HG02798 (cell line): ENCODE measurements at regions not wholly inside any gene's neighbourhood (a gene's known extent, or its start where the extent isn't known, plus 50 kb on each side); places are given as distances from the start of the nearest gene placed in this dataset.
"Not testable (repeated sequence)": the region's sequence is repeated elsewhere in the genome, so short reads cannot be mapped to it uniquely, and the experiment has no call there.

ENCODE experiments used
- ATAC-seq: cut with Tn5 transposase; IDR thresholded peaks from one replicate; pipeline ENCODE4 v1.9.1; 2021; ENCODE audit warnings: mild to moderate bottlenecking; ENCODE audit not compliant: unreplicated experiment, poor library complexity

DNA sequence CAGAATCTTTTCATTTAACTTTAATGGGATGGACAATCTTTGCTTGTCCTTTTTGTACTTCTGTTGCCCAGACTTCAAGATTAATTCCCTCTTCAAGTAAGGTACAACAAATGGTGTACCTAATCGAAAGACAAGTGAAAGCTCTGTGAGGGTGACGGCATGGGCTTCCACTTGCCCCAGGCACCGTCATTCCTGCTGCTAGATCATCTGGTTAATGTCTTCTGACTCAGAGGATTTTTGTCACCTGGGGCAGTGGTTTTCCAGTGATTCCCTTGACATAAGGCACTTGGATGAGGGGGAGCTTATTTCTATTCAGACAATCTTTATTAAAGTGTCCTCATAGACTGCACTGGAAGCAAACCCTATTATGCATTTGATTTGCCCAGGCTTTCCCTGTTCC is 977.0 kb upstream of the AMELY start:
- no peak for ATAC-seq

DNA sequence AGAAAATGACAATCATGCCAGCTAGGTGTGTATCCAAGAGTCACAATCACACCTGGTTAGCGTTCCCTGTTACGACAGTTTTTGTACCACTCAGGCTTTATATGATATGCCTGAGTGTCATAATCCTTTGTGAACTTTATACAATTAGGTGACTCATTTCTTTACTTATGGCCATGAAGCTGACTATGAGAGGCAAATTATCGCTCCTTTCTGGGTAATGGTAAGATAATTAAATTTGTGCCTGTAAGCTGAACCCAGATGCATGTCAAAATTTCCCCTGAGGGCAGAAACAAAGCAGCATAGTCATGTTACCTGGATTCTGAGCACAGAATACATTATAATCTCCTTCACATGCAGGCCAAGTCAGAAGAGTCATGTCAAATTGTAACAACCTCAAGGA is 970.1 kb upstream of the AMELY start:
- ATAC-seq, result no peak

DNA sequence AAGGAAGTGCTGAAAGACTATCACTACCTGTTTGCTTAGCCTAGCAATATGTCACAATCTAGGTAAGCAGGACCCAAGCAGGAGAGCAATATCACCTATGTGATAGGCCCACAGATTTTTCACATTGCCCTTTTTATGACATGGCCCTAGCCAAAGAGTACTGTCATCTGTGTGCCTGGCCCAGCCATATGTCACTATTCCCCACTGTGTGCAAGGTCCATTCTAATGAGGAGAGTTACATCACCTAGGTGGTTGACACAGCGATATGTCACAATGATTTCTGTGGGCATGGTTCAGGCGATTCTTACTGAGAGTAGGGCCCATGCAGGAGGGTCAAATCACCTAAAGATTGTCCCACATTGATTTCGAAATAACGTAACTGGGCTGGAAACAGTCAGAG is 967.7 kb upstream of the AMELY start:
- ATAC-seq, result no peak

DNA sequence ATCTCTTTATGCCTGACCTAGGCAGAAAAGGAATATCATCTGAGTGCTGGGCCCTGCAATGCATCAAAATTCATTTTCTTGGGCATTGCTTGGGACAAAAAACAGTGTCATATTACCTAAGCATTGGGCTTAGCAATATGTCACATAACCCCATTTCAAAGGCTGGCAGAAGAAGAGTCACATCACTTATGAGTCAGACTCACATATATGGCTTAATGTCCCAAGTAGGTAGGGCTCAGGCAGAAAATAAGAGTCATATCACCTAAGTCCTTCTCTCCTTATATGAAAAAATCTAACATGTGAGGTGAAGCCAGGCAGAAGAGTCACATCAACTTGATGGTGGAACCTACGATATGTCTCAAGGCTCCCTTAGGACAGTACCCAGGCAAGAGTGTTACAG is 967.2 kb upstream of the AMELY start:
- no peak for ATAC-seq

DNA sequence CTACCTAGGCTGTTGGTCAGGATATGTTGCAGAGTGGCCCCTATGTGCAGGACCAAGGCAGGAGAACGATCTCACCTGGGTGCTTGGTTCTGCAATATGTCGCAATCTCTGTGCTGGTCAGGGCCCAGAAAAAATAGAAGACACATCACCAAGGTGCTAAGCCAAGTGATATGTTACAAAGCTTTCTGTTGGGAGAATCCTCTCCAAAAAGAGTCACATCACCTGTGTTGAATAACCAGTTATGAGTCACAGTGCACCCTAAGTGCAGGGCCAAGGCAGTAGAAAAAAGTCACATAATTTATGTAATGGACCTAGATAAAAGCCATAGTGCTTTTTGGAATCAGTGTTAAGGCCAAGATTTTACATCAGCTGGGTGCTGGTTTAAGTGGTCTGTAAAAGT is 965.9 kb upstream of the AMELY start:
- ATAC-seq, result no peak

DNA sequence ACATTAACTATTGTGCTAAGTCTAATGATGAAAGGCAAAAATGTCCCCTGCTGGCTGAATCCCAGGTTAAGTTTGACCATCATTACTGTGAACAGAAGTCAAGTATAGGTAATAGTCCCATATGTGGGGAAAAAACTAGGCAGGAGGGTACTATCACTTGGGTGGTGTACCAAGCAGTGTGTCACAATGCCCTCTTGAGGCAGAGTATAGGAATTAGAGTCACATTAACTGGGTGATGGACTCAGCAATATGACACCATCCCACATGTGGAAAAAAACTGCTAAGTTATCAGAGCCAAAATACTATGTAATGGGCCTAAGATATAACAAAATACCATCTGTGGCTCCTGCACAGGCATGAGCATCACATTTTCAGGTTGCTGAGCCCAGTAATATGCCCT is 962.5 kb upstream of the AMELY start:
- no peak for ATAC-seq

DNA sequence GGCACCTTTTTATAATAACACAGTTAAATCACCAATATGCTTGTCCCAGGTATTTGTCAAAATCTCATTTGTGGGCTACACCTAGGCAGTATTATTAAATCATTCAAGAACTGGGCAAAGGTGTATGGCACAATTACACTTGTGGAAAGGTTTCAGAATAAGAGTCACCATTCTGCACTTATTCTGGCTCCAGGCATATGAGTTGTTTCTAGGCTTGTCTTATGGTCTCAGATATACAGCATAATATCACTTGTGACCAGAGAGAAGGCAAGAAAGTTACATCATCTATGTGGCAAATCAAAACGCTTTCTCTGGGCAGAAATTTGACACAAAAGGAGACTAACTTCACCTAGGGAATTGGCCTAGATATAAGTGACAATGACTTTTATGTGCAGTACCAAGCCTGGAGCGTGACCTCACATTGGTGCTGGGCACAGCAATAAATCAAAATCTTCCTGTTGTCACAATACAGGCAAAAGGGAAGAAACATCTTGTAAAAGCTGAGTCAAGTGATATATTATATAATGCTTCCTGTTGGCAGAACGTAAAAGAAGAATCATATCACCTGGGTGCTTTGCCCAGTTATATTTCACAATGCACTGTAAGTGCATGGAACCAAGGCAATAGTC is 959.9 kb upstream of the AMELY start:
- no peak for ATAC-seq

DNA sequence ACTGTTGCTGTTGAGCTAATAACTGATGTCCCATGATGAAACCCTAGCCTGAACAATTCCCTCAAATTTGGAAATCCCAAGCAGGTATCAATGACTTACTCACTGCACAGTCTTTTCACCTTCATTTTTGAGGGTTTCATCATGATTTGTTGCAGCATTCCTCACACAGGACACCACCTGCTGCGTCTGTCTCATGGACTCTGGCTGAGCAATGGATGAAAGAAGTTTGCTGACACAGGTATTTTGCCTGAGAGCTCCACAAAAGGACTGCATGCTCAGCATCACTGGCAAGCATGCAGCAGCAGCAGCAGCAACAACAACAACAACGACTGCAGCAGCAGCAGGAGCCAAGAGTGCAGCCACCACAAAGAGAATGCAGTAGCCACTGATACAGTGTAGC is 955.4 kb upstream of the AMELY start:
- no peak for ATAC-seq

DNA sequence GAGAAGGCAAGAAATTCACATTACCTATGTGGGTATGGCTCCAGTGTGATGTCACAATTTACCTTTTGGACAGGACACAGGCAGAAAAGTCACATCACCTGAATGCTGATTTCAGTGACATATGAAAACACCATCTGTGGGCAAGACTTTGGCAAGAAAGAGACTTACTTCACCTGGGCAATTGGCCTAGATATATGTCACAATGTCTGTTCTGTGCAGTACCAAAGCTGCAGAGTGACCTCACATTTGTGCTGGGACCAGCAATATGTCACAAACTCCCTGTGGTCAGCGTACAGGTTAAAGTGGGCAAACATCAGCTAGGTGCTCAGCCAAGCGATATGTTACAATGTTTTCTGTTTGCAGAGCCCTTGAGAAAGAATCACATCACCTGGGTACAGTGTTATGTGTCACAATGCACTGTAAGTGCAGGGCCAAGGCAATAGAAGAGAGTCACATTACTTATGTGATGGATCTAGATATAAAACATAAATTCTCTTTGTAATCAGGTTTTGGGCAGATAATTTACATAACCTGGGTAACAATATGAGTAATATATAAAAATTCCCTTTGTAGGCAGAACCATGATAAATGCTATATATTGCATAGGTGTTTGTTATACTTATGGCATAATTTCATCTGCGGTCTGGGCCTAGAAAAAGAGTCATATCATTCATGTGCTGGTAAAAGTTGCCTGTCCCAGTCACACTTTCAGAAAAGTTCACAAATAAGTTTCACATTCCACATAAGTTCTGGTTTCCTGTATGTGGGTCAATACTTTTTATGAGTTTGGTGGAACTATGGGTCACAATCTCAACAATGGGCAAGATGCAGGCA is 949.4 kb upstream of the AMELY start:
- ATAC-seq, result no peak

DNA sequence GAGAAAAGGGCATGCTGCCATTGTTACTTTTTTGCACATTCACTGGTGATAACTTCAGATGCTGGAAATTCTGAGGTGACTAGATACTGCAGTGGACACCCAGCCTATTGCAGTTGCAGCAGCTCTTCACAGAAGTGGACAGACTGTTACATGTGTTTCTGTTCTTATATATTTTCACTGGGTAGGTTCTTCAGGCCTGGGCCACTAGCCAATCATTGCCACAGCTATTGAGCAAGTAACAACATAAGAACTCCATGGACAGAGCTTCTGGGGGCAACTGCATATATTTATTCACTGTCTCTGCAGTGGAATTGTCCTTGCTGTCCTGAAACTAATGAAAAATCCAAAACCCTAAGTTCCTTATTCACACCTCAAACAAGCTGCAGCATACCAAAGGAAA is 938.6 kb upstream of the AMELY start:
- no peak for ATAC-seq

DNA sequence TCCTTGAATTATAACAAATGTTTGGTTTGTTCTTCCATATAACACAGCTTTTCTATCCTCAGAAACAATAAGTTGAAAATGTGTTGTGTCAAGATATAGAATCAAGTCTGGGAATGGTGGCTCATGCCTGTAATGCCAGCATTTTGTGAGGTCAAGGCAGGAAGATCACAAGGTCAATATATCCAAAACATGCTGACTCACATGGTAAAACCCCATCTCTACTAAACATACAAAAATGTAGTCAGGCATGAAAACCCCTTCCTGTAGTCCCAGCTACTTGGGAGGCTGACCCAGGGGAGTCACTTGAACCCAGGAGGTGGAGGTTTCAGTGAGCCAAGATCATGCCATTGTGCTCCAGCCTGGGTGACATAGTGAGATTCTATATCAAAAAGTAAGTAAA is 934.2 kb upstream of the AMELY start:
- no peak for ATAC-seq

DNA sequence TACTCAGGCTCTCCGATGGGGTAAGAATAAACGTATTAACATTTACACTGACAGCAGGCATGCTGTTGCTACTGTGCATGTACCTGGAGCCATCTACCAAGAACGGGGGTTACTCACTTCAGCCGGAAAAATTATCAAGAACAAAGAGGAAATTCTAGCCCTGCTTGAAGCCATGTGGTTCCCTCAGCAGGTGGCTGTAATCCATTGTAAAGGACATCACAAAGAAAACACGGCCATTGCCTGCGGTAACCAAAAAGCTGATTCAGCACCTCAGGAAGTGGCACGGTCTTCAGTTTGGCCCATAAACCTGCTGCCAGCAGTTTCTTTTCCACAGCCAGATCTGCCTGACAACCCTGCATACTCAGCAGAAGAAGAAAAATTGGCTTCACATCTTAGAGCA is 925.5 kb upstream of the AMELY start:
- no peak for ATAC-seq

DNA sequence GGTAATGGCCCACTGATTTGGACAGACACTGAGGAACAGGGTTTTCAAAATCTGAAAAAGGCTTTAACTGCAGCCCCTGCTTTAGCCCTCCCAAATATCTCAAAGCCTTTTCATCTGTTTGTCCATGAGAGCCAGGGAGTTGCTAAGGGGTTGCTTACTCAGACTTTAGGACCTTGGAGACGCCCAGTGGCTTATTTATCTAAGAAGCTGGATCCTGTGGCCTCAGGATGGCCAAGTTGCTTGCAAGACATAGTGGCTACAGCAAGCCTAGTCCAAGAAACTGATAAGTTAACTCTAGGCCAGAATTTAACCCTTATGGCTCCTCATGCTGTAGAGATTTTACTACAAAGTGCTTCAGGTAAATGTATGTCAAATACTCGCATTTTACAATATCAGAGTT is 924.8 kb upstream of the AMELY start:
- ATAC-seq, result no peak

DNA sequence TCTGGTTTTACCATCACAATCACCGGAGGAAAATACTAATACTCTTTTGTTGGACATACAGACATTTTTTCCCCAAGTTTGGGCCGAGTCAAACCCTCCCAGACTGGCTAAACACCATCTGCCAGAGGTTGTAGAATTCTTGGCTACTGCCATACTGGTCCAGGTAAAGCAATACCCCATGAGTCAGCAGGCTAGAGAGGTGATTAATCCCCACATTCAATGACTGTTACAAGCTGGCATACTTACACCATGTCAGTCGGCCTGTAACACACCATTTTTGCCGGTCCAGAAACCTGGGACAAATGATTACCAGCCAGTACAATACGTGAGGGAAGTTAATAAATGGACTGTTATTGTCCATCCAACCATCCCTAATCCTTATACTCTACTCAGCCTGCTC is 923.9 kb upstream of the AMELY start:
- no peak for ATAC-seq

DNA sequence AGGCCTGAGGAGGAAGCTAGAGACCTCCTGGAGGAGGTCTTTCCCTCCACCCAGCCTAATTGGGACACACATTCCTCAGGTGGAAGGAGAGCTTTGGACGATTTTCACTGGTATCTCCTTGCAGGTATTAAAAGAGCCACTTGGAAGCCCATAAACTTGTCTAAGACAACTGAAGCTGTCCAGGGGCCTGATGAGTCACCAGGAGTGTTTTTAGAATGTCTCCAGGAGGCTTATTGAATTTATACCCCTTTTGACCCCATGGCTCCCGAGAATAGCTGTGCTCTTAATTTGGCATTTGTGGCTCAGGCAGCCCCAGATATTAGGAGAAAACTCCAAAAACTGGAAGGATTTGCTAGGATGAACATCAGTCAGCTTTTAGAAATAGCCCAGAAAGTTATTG is 922.7 kb upstream of the AMELY start:
- no peak for ATAC-seq

DNA sequence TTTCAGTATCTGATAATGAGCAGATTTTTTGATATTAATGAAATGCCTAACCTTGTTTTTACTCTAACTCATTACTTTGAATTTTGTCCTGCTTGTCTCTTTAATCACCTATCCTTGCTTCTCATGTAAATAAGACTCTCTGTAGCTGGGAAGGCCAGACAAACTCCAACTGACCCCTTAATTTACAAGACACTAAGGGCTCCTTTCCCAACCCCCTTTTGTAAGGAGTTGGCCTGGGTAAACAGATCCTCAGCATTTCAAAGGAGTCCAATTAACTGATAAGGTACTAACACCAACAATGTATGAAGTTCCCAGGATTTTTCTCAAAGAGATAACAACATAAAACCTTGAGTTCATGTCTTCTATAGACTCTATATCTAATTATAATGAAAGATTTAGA is 919.3 kb upstream of the AMELY start:
- ATAC-seq, result not testable (repeated sequence)

DNA sequence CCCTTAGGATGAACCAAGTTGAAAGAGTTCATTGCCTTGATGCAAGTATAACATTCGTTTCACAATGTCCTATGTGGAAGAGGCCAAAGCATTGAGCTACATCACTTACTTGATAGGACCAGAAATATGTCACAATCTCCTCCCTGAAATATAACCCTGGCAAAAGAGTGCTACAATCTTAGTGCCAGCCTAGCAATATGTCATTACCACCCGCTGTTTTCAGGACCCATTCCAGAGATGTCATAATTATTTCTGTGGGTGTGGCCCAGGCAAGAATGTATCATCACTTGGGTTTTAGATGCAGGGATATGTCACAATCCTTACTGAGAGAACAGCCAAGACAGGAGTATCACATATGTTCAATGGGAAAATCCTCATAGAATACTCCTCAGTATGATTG is 915.0 kb upstream of the AMELY start:
- ATAC-seq, result no peak

DNA sequence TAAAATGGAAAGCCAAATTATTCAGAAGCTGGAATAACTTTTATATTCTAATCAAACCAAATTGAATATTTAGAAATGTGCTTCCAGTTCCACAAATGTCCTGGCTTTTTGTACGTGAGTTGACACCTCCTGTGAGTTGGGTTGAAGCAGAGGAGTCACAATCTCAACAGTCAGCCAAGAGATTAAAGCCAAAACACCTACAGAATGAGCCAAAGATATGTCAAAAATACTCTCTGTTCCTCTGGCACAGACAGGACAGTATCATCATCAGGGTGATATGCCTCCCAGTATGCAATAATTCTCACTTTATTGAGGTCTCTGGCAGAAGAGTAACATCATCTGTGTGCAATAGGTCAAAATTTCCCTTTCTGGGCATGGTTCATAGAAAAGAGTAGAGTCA is 914.3 kb upstream of the AMELY start:
- ATAC-seq, result no peak

DNA sequence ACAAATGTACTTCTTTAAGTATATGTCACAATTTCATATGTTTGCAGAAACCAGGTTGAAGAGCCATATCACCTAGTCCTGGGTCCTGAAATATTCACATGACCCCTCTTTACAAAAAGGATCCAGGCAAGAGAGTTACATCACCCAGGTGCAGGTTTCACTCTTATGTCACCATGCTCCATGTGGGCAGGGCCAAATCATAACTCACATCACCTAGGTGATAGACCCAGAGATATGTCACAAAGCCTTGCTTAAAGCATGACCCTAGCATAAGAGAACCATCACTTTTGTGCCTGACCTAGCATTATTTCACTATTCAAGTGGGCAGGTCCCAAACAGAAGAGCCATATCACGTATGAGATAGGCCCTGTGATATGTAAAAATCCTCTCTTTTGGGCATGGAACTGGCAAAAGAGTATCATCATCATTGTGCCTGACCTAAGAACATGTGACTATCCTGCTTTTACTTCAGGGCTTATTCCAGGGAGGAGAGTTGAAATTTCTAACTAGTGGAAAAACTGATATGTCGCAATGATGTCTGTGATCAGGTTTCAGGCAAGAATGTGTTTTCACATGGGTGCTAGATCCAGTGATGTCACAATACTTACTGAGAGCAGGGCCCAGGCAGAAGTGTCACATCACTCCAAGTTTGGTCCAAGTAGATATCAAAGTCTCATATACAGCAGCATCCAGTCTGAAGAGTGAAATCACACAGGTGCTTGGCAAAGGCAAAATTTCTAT is 909.9 kb upstream of the AMELY start:
- ATAC-seq, result peak; percentile 57

DNA sequence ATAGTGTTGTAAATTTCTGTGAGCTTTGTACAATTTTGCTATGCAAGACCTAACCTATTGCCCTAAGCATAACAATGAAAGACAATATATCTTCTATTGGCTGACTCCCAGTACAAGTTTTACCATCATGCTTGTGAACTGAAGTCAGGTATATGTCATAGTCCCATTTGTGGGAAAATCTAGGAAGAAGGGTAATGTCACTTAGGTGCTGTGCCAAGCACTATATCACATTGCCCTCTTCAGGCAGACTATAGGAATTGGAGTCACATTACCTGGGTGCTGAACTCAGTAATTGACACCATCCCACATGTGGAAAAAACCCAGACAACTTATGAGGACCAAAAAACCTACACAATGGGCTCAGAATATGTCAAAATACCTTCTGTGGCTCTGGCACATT is 907.4 kb upstream of the AMELY start:
- ATAC-seq, result peak; percentile 61

DNA sequence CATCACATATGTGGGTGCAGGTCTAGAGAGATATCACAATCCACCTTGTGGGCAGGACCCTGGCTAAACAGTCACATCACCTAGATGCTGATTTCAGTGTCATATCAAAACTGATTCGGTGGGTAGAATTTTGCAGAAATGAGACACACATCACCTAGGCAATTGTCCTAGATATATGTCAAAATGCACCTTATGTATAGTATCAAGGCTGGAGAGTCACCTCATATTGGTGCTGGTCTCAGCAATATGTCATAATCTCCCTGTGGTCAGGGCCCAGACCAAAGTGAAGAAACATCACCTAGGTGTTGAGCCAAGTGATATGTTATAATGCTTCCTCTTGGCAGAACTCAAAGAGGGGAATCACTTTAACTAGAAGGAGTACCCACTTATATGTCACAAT is 905.0 kb upstream of the AMELY start:
- ATAC-seq, result no peak

DNA sequence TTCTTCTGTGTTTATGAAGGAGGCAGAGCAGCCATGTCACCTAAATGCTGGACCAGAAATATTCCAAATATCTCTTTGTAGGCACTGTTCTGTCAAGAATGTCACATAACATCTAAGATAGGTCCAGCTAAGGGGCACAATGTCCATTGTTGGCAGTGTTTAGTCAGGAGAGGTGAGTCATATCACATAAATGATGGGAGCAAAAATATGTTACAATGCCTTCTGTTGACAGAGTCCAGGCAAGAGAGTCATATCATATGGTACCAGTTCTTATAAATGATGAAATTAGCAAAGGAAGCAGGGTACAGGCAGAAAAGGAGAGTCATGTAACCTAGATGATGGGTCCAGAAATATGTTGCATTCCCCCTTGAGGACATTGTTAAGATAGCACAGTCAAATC is 904.4 kb upstream of the AMELY start:
- no peak for ATAC-seq
